Fibroblast of lung (primary cell): ENCODE measurements at regions not wholly inside any gene's neighbourhood (a gene's known extent, or its start where the extent isn't known, plus 50 kb on each side); places are given as distances from the start of the nearest gene placed in this dataset.

Experiments
- EZH2 ChIP-seq: IDR thresholded peaks from 2 replicates; pipeline ENCODE4 v1.5.1; 2012; ENCODE audit warnings: low read length, control low read depth, mild to moderate bottlenecking; ENCODE audit errors: missing control alignments
- TF ChIP-seq, protein P1 (sequence below), 2 donors: IDR thresholded peaks in 1 of 2; conservative IDR thresholded peaks in 1 of 2; 1 replicate in 1 of 2; 2 replicates in 1 of 2; pipeline ENCODE4 v1.5.1; 2011 to 2012; ENCODE audit warnings: low read length in 2 of 2, control low read depth in 1 of 2, inconsistent platforms in 1 of 2, low read depth in 1 of 2, mild to moderate bottlenecking in 1 of 2

DNA sequence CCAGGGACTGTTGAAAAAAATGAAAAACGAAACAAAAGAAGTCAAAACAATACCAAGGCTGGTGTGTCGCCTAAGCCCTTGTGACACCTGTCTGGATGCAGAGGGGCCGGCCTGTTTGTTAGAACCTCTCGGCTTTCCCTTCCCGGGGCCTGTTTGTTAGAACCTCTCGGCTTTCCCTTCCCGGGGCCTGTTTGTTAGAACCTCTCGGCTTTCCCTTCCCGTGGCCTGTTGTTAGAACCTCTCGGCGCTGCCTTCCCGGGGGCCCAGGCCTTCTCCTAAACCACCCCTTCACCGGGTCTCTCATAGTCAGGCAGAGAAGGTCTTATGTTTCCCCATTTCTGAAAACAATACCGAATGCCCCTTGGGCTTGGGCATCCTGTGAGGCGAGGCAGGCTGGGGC, 180.0 kb downstream of the BANP start:
- TF ChIP-seq, protein P1, sequence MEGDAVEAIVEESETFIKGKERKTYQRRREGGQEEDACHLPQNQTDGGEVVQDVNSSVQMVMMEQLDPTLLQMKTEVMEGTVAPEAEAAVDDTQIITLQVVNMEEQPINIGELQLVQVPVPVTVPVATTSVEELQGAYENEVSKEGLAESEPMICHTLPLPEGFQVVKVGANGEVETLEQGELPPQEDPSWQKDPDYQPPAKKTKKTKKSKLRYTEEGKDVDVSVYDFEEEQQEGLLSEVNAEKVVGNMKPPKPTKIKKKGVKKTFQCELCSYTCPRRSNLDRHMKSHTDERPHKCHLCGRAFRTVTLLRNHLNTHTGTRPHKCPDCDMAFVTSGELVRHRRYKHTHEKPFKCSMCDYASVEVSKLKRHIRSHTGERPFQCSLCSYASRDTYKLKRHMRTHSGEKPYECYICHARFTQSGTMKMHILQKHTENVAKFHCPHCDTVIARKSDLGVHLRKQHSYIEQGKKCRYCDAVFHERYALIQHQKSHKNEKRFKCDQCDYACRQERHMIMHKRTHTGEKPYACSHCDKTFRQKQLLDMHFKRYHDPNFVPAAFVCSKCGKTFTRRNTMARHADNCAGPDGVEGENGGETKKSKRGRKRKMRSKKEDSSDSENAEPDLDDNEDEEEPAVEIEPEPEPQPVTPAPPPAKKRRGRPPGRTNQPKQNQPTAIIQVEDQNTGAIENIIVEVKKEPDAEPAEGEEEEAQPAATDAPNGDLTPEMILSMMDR (conservative IDR thresholded peaks at IDR 0.05 in 1 of 2, IDR thresholded peaks at IDR 0.05 in 1 of 2; ENCODE audit: low read depth in 1 of 2, low read length in 2 of 2), result no peak
- no peak for TF ChIP-seq EZH2
